RWPE2 (cell line): ENCODE measurements at regions not wholly inside any gene's neighbourhood (a gene's known extent, or its start where the extent isn't known, plus 50 kb on each side); places are given as distances from the start of the nearest gene placed in this dataset.

Experiments used
- ATAC-seq: fragments of 200-7000 bp; cut with Tn5 transposase; 3 replicates; pipeline ENCODE4 v1.9.1; 2021; ENCODE audit warnings: low read depth
- DNase-seq: peaks from one replicate; pipeline ENCODE4 v3.0.0-alpha.2; 2020; ENCODE audit warnings: low spot score
- H3K27ac ChIP-seq: fragments of 450-650 bp; 2 replicates; pipeline ENCODE4 v1.5.1; 2017; ENCODE audit warnings: mild to moderate bottlenecking; ENCODE audit not compliant: poor library complexity, severe bottlenecking
- H3K27me3 ChIP-seq: fragments of 250-450 bp; sonication (Bioruptor Pico); 2 replicates; pipeline ENCODE4 v1.5.1; 2021; ENCODE audit warnings: mild to moderate bottlenecking, moderate library complexity; ENCODE audit not compliant: insufficient read depth, poor library complexity, severe bottlenecking
- H3K36me3 ChIP-seq: fragments of 250-450 bp; sonication (Bioruptor Pico); 2 replicates; pipeline ENCODE4 v1.5.1; 2020; ENCODE audit warnings: low read depth, mild to moderate bottlenecking, moderate library complexity
- H3K4me1 ChIP-seq: fragments of 250-450 bp; sonication (Bioruptor Pico); 2 replicates; pipeline ENCODE4 v1.5.1; 2021; ENCODE audit warnings: mild to moderate bottlenecking, moderate library complexity; ENCODE audit not compliant: insufficient read depth, poor library complexity, severe bottlenecking
- H3K4me3 ChIP-seq: fragments of 250-450 bp; sonication (Bioruptor Pico); 2 replicates; pipeline ENCODE4 v1.5.1; 2021; ENCODE audit warnings: mild to moderate bottlenecking, moderate library complexity; ENCODE audit not compliant: severe bottlenecking
- H3K9me3 ChIP-seq: fragments of 250-450 bp; sonication (Bioruptor Pico); 2 replicates; pipeline ENCODE4 v1.5.1; 2021; ENCODE audit warnings: mild to moderate bottlenecking, moderate library complexity; ENCODE audit not compliant: severe bottlenecking
- CTCF ChIP-seq: fragments of 450-650 bp; IDR thresholded peaks from one replicate; pipeline ENCODE4 v1.5.1; 2017; ENCODE audit warnings: mild to moderate bottlenecking, moderate library complexity; ENCODE audit not compliant: poor library complexity, severe bottlenecking

DNA sequence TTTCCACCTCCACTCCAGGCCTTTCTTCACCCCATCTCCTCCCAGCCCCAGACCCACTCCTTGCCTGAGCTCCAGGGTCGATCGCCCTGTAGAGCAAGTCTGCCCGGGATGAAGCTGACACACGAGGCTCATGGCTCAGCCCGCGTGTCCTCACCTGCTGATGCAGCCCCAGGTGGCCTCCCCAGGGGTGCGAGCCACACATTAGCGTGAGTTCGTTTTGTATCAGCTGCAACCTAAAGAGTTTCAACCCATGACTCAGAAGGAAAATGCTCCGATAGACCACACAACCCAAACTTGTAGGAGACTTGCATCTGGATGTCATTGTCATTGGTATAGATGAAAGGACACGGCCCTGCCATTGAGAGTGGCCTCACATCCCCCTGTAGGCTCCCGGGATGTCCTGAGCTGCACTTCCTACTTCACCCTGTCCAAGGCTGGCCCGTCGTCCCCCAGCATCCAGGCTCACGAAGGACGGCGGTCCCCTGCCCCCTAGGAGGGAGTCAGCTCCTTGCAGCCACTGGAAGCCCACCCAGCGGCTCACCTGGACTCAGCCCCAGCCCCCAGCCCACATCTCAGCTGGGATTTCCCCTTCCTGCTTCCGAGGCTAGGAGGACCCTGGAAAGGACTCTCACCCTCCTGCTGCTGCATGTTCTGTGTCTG, 97.7 kb downstream of the HTR5A start:
- Histone ChIP-seq H3K27ac (no peak overlapping the region), H3K4me1 (no peaks in the 10 kb centered on the region), H3K27me3 (peaks cover 12% of the 10 kb centered on the region), H3K36me3 (no peaks in the 10 kb centered on the region), H3K9me3 (no peaks in the 10 kb centered on the region), H3K4me3 (no peak overlapping the region)
- no peak for DNase-seq
- no peak for TF ChIP-seq CTCF
- ATAC-seq = no peak

GRCh38 chr7:155168597-155169480, 98.7 kb downstream of the HTR5A start:
- ATAC-seq (no peak), DNase-seq (no peak)
- no peak overlapping the region for H3K4me3 ChIP-seq
- no peak overlapping the region for H3K27ac ChIP-seq
- no peaks in the 10 kb centered on the region for H3K4me1 ChIP-seq
- H3K36me3 ChIP-seq = no peaks in the 10 kb centered on the region
- H3K9me3 ChIP-seq = no peaks in the 10 kb centered on the region
- peaks cover 7% of the 10 kb centered on the region for H3K27me3 ChIP-seq
- no peak for TF ChIP-seq CTCF

GRCh38 chr7:155169498-155170065, 99.5 kb downstream of the HTR5A start:
- H3K27me3 ChIP-seq = peaks cover 7% of the 10 kb centered on the region
- no peak for TF ChIP-seq CTCF
- H3K4me3 ChIP-seq = no peak overlapping the region
- no peaks in the 10 kb centered on the region for H3K36me3 ChIP-seq
- no peaks in the 10 kb centered on the region for H3K4me1 ChIP-seq
- no peak for DNase-seq
- no peaks in the 10 kb centered on the region for H3K9me3 ChIP-seq
- no peak for ATAC-seq
- H3K27ac ChIP-seq = no peak overlapping the region

- Histone ChIP-seq H3K9me3 (no peaks in the 10 kb centered on the region), H3K36me3 (no peaks in the 10 kb centered on the region), H3K27me3 (peaks cover 10% of the 10 kb centered on the region), H3K4me1 (no peaks in the 10 kb centered on the region), H3K27ac (no peak overlapping the region), H3K4me3 (no peak overlapping the region)
- DNase-seq = no peak
- no peak for TF ChIP-seq CTCF
- ATAC-seq = no peak
These were observed 100.2 kb downstream of the HTR5A start for GRCh38 chr7:155170331-155170730.
